ENCODE measurements at regions not wholly inside any gene's neighbourhood (a gene's known extent, or its start where the extent isn't known, plus 50 kb on each side); places are given as distances from the start of the nearest gene placed in this dataset.
A peak's percentile ranks its signal among the peaks of the same experiment; 100 is the strongest.

DNA sequence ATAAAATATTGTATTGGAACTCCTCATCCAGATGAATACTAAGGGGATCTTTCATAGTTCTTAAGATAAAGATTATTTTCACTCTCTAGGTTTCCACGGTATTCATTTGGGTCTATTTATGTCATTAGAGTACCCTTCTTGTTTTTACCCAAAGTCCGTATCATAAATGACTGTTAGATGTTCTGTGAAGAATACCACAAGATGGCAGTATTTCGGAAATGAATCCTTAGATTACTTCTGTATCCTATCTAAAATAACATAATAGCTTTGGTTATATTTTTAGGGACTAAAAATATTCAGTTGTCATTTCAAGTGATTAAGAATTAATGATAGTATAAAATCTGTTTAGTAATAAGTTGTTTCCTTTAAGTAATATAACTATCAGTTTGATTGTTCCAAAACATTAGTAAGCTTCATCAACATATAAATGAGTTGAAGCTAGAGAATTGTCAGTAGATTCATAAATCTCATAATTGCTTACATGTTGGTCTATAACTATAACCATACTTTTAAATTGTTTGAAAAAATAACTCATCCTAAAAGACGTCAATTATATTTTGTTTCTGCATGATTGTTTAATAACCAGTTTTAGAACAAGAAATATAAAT, 337.5 kb upstream of the KCND2 start:
- ChIA-PET CTCF (interaction anchor here (0.6 to 1.5 kb wide), 3 partner anchors 13 to 341 kb away, joined by 3 to 4 read pairs (median 3); partner anchors contain the start of gene KCND2), POLR2A (no interaction called here)
- peak; percentile 5 for DNase-seq (ENCODE audit: extremely low spot score)
- TF ChIP-seq LEF1 (IDR thresholded peaks at IDR 0.05; ENCODE audit: borderline replicate concordance) (no peak), L3MBTL2 (conservative IDR thresholded peaks at IDR 0.05) (no peak), CTBP1 (IDR thresholded peaks at IDR 0.05; ENCODE audit: borderline replicate concordance) (no peak), SUZ12 (IDR thresholded peaks at IDR 0.05) (no peak), HDGF (IDR thresholded peaks at IDR 0.05; ENCODE audit: borderline replicate concordance) (no peak), NFRKB (IDR thresholded peaks at IDR 0.05) (no peak), ZNF384 (IDR thresholded peaks at IDR 0.05) (no peak), FOXM1 (IDR thresholded peaks at IDR 0.05; ENCODE audit: borderline replicate concordance) (no peak), FOXK2 (IDR thresholded peaks at IDR 0.05) (no peak), BHLHE40 (IDR thresholded peaks at IDR 0.05; ENCODE audit: borderline replicate concordance) (no peak), SP1 (IDR thresholded peaks at IDR 0.05) (no peak), ARNT (IDR thresholded peaks at IDR 0.05) (no peak), PKNOX1 (IDR thresholded peaks at IDR 0.05) (no peak), FOXA1 (IDR thresholded peaks at IDR 0.05) (no peak), TARDBP (IDR thresholded peaks at IDR 0.05) (no peak), ELF4 (IDR thresholded peaks at IDR 0.05) (no peak)

- no peak for DNase-seq (ENCODE audit: extremely low spot score)
- CTCF ChIA-PET = no interaction called here
- TF ChIP-seq BHLHE40 (IDR thresholded peaks at IDR 0.05; ENCODE audit: borderline replicate concordance) (no peak), SP1 (IDR thresholded peaks at IDR 0.05) (no peak), ZNF384 (IDR thresholded peaks at IDR 0.05) (no peak), LEF1 (IDR thresholded peaks at IDR 0.05; ENCODE audit: borderline replicate concordance) (no peak), L3MBTL2 (conservative IDR thresholded peaks at IDR 0.05) (no peak), FOXA1 (IDR thresholded peaks at IDR 0.05) (no peak), CTBP1 (IDR thresholded peaks at IDR 0.05; ENCODE audit: borderline replicate concordance) (no peak), ELF4 (IDR thresholded peaks at IDR 0.05) (no peak), PKNOX1 (IDR thresholded peaks at IDR 0.05) (no peak), NFRKB (IDR thresholded peaks at IDR 0.05) (no peak), SUZ12 (IDR thresholded peaks at IDR 0.05) (no peak), FOXM1 (IDR thresholded peaks at IDR 0.05; ENCODE audit: borderline replicate concordance) (no peak), FOXK2 (IDR thresholded peaks at IDR 0.05) (no peak), HDGF (IDR thresholded peaks at IDR 0.05; ENCODE audit: borderline replicate concordance) (no peak), ARNT (IDR thresholded peaks at IDR 0.05) (no peak), TARDBP (IDR thresholded peaks at IDR 0.05) (no peak)
- POLR2A ChIA-PET = no interaction called here
These were observed 336.1 kb upstream of the KCND2 start for GRCh38 chr7:119936836-119937235.

DNA sequence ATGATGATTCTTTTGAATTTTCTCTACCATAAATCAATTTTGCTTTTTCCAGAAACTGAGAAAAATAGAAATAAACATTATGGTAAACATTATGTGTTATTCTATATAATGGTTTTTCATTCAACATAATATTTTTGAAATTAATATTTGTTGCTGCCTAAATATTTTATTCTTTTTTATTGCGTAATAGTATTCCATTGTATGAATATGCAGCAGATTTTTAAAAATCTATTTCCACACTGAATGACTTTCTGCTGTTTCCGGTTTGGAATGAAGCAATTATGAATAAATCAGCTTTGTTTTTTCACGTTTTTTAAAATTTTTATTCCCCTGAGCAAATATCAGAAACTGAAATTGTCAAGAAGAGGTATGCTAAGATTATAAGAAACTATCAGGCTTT, 335.2 kb upstream of the KCND2 start:
- no peak for TF ChIP-seq CTBP1 (IDR thresholded peaks at IDR 0.05; ENCODE audit: borderline replicate concordance)
- no peak for TF ChIP-seq ZNF384 (IDR thresholded peaks at IDR 0.05)
- TF ChIP-seq ARNT (IDR thresholded peaks at IDR 0.05) = no peak
- ChIA-PET CTCF (no interaction called here), POLR2A (no interaction called here)
- DNase-seq (ENCODE audit: extremely low spot score) = no peak

- no peak for TF ChIP-seq ZNF384 (IDR thresholded peaks at IDR 0.05)
- no peak for TF ChIP-seq ELF4 (IDR thresholded peaks at IDR 0.05)
- no peak for TF ChIP-seq FOXK2 (IDR thresholded peaks at IDR 0.05)
- no peak for TF ChIP-seq ARNT (IDR thresholded peaks at IDR 0.05)
- TF ChIP-seq SP1 (IDR thresholded peaks at IDR 0.05) = no peak
- no peak for TF ChIP-seq FOXA1 (IDR thresholded peaks at IDR 0.05)
- TF ChIP-seq NFRKB (IDR thresholded peaks at IDR 0.05) = no peak
- no peak for TF ChIP-seq HDGF (IDR thresholded peaks at IDR 0.05; ENCODE audit: borderline replicate concordance)
- TF ChIP-seq TARDBP (IDR thresholded peaks at IDR 0.05) = no peak
- no peak for TF ChIP-seq LEF1 (IDR thresholded peaks at IDR 0.05; ENCODE audit: borderline replicate concordance)
- no peak for TF ChIP-seq FOXM1 (IDR thresholded peaks at IDR 0.05; ENCODE audit: borderline replicate concordance)
- no peak for TF ChIP-seq CTBP1 (IDR thresholded peaks at IDR 0.05; ENCODE audit: borderline replicate concordance)
- no peak for TF ChIP-seq SUZ12 (IDR thresholded peaks at IDR 0.05)
- TF ChIP-seq PKNOX1 (IDR thresholded peaks at IDR 0.05) = no peak
- no peak for TF ChIP-seq L3MBTL2 (conservative IDR thresholded peaks at IDR 0.05)
- DNase-seq (ENCODE audit: extremely low spot score) = no peak
- POLR2A ChIA-PET = no interaction called here
- CTCF ChIA-PET = no interaction called here
These were observed 328.9 kb upstream of the KCND2 start for GRCh38 chr7:119943942-119944600.

- CTCF ChIA-PET = no interaction called here
- POLR2A ChIA-PET = no interaction called here
- no peak for DNase-seq (ENCODE audit: extremely low spot score)
- no peak for TF ChIP-seq NFRKB (IDR thresholded peaks at IDR 0.05)
- no peak for TF ChIP-seq HDGF (IDR thresholded peaks at IDR 0.05; ENCODE audit: borderline replicate concordance)
- TF ChIP-seq ZNF384 (IDR thresholded peaks at IDR 0.05) = no peak
- TF ChIP-seq ARNT (IDR thresholded peaks at IDR 0.05) = no peak
- no peak for TF ChIP-seq SUZ12 (IDR thresholded peaks at IDR 0.05)
- no peak for TF ChIP-seq LEF1 (IDR thresholded peaks at IDR 0.05; ENCODE audit: borderline replicate concordance)
- TF ChIP-seq FOXM1 (IDR thresholded peaks at IDR 0.05; ENCODE audit: borderline replicate concordance) = no peak
- no peak for TF ChIP-seq FOXA1 (IDR thresholded peaks at IDR 0.05)
- no peak for TF ChIP-seq SP1 (IDR thresholded peaks at IDR 0.05)
- TF ChIP-seq ELF4 (IDR thresholded peaks at IDR 0.05) = no peak
- TF ChIP-seq TARDBP (IDR thresholded peaks at IDR 0.05) = no peak
- TF ChIP-seq CTBP1 (IDR thresholded peaks at IDR 0.05; ENCODE audit: borderline replicate concordance) = no peak
- TF ChIP-seq FOXK2 (IDR thresholded peaks at IDR 0.05) = no peak
- TF ChIP-seq PKNOX1 (IDR thresholded peaks at IDR 0.05) = no peak
- no peak for TF ChIP-seq BHLHE40 (IDR thresholded peaks at IDR 0.05; ENCODE audit: borderline replicate concordance)
- TF ChIP-seq L3MBTL2 (conservative IDR thresholded peaks at IDR 0.05) = no peak
These were observed 328.4 kb upstream of the KCND2 start for GRCh38 chr7:119944601-119944972.
